Fibroblast of lung (primary cell): ENCODE measurements at regions not wholly inside any gene's neighbourhood (a gene's known extent, or its start where the extent isn't known, plus 50 kb on each side); places are given as distances from the start of the nearest gene placed in this dataset.

Source experiments
- DNase-seq, 2 donors: peaks; one replicate each; pipeline versions ENCODE4 v3.0.0 to v3.0.0-alpha.2; 2010; ENCODE audit warnings: low read depth in 2 of 2
- H2AFZ ChIP-seq: 2 replicates; pipeline ENCODE4 v1.5.1; 2012; ENCODE audit warnings: low read length, control low read depth, inconsistent platforms
- H3K27ac ChIP-seq: 2 replicates; pipeline ENCODE4 v1.5.1; 2011; ENCODE audit warnings: low read length, control low read depth; ENCODE audit not compliant: insufficient read depth
- H3K27me3 ChIP-seq: 2 replicates; pipeline ENCODE4 v1.5.1; 2011; ENCODE audit warnings: mild to moderate bottlenecking, low read length; ENCODE audit not compliant: control insufficient read depth, insufficient read depth
- H3K36me3 ChIP-seq: 2 replicates; pipeline ENCODE4 v1.5.1; 2011; ENCODE audit warnings: low read length; ENCODE audit not compliant: control insufficient read depth, insufficient read depth
- H3K4me1 ChIP-seq: 2 replicates; pipeline ENCODE4 v1.5.1; 2011; ENCODE audit warnings: low read length; ENCODE audit not compliant: control insufficient read depth, insufficient read depth; ENCODE audit errors: extremely low read depth
- H3K4me2 ChIP-seq: 2 replicates; pipeline ENCODE4 v1.5.1; 2011; ENCODE audit warnings: low read length, control low read depth; ENCODE audit not compliant: insufficient read depth; ENCODE audit errors: extremely low read depth
- H3K4me3 ChIP-seq, 4 experiments: fragments of 200-600 bp in 1 of 4; sonication (generic) in 1 of 4; replicated peaks in 1 of 4; 2 replicates each; pipeline ENCODE4 v1.5.1; 2011 to 2016; ENCODE audit warnings: low read length in 4 of 4, low read depth in 3 of 4, mild to moderate bottlenecking in 3 of 4, control low read depth in 2 of 4, inconsistent platforms in 1 of 4, mixed read lengths in 1 of 4; ENCODE audit not compliant: insufficient read depth in 1 of 4; ENCODE audit errors: control extremely low read depth in 1 of 4
- H3K79me2 ChIP-seq: 2 replicates; pipeline ENCODE4 v1.5.1; 2012; ENCODE audit warnings: mild to moderate bottlenecking, low read length, inconsistent platforms; ENCODE audit not compliant: control insufficient read depth, insufficient read depth
- H3K9ac ChIP-seq: 2 replicates; pipeline ENCODE4 v1.5.1; 2011; ENCODE audit warnings: mild to moderate bottlenecking, low read length, control low read depth; ENCODE audit not compliant: insufficient read depth
- H3K9me3 ChIP-seq: 2 replicates; pipeline ENCODE4 v1.5.1; 2012; ENCODE audit warnings: low read depth, low read length; ENCODE audit not compliant: control insufficient read depth, insufficient read depth
- H4K20me1 ChIP-seq: 2 replicates; pipeline ENCODE4 v1.5.1; 2011; ENCODE audit warnings: low read length; ENCODE audit not compliant: control insufficient read depth, insufficient read depth; ENCODE audit errors: extremely low read depth
- EZH2 ChIP-seq: IDR thresholded peaks from 2 replicates; pipeline ENCODE4 v1.5.1; 2012; ENCODE audit warnings: low read length, control low read depth, mild to moderate bottlenecking; ENCODE audit errors: missing control alignments
- TF ChIP-seq, protein P1 (sequence below), 2 donors: IDR thresholded peaks in 1 of 2; conservative IDR thresholded peaks in 1 of 2; 1 replicate in 1 of 2; 2 replicates in 1 of 2; pipeline ENCODE4 v1.5.1; 2011 to 2012; ENCODE audit warnings: low read length in 2 of 2, control low read depth in 1 of 2, inconsistent platforms in 1 of 2, low read depth in 1 of 2, mild to moderate bottlenecking in 1 of 2

DNA sequence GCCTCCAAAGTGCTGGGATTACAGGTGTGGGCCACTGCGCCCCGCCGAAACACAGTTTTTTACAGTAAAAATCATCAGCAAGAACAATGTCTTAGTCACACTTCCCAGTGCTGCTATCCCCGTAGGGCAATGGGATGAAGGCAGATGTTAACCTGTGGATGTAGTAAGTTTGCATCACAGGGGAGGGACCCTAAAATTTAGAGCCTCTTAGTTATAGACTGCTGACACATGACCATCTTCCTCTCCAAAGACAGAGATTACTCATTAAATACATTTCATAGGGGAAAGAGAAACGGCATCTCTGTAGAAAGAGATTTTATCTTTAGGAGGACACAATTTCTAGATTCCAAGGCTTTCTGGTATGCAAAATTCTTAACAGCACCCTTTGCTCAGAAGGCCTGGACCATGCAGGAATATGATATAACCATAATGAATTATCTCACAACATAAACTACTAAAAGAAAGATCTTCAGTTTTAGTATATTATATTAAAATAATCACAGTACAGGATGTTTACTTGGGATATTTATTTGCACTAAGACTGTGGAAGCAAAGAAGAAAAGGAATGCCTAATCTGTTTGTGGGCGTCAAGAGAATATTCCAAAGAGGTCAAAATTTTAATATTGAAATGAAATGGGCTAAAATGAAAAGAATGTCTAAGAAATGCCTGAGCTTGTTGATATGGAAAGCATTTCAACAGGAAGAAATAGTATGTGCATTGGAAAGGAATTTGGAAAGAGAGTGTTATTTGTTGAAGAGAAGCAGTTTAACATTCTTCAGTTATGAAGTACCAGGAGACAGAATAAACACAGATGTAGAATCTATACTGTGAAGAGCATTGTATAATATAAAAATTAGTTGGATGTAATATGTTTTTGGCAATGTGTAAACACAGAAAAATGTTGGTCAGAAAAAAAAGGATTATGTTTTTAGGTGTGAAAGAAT lies 1228.3 kb upstream of the CHAC2 start:
- no peaks in the 10 kb centered on the region for H3K27me3 ChIP-seq
- no peaks in the 10 kb centered on the region for H4K20me1 ChIP-seq
- no peak overlapping the region for H3K4me3 ChIP-seq
- peak overlapping the region; percentile 34 for H3K27ac ChIP-seq
- no peaks in the 10 kb centered on the region for H3K79me2 ChIP-seq
- no peak for TF ChIP-seq EZH2
- TF ChIP-seq, protein P1, sequence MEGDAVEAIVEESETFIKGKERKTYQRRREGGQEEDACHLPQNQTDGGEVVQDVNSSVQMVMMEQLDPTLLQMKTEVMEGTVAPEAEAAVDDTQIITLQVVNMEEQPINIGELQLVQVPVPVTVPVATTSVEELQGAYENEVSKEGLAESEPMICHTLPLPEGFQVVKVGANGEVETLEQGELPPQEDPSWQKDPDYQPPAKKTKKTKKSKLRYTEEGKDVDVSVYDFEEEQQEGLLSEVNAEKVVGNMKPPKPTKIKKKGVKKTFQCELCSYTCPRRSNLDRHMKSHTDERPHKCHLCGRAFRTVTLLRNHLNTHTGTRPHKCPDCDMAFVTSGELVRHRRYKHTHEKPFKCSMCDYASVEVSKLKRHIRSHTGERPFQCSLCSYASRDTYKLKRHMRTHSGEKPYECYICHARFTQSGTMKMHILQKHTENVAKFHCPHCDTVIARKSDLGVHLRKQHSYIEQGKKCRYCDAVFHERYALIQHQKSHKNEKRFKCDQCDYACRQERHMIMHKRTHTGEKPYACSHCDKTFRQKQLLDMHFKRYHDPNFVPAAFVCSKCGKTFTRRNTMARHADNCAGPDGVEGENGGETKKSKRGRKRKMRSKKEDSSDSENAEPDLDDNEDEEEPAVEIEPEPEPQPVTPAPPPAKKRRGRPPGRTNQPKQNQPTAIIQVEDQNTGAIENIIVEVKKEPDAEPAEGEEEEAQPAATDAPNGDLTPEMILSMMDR (conservative IDR thresholded peaks at IDR 0.05 in 1 of 2, IDR thresholded peaks at IDR 0.05 in 1 of 2; ENCODE audit: low read depth in 1 of 2, low read length in 2 of 2): no peak
- no peak overlapping the region for H2AFZ ChIP-seq
- no peak overlapping the region for H3K9ac ChIP-seq
- no peaks in the 10 kb centered on the region for H3K4me1 ChIP-seq
- DNase-seq: peak in 1 of 2 donors; percentile 42
- H3K4me2 ChIP-seq: no peak overlapping the region
- H3K36me3 ChIP-seq: no peaks in the 10 kb centered on the region
- H3K9me3 ChIP-seq: no peaks in the 10 kb centered on the region

DNA sequence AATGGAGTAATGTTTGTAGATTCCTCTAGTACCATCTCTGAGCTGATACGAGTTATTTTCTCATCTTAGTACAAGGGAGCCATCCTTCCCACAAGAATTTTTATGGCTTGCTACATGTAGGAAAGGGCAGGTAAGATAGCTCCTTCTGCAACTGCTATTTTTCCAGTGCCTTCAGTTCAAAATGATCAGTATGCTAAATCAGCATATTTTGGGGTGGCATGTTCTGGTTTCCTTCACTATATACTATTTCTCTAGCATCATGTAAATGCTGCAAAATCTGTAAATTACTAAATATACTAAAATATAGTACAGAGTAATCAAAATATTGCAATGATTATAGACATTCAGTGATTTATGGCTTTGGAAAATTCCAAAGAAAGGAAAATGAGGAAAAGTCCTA lies 1230.0 kb upstream of the CHAC2 start:
- no peaks in the 10 kb centered on the region for H4K20me1 ChIP-seq
- TF ChIP-seq EZH2: no peak
- TF ChIP-seq, protein P1 (conservative IDR thresholded peaks at IDR 0.05 in 1 of 2, IDR thresholded peaks at IDR 0.05 in 1 of 2; ENCODE audit: low read depth in 1 of 2, low read length in 2 of 2): no peak
- no peak overlapping the region for H2AFZ ChIP-seq
- no peaks in the 10 kb centered on the region for H3K36me3 ChIP-seq
- H3K4me3 ChIP-seq: no peak overlapping the region
- no peak for DNase-seq
- H3K9me3 ChIP-seq: no peaks in the 10 kb centered on the region
- no peaks in the 10 kb centered on the region for H3K4me1 ChIP-seq
- no peaks in the 10 kb centered on the region for H3K79me2 ChIP-seq
- H3K9ac ChIP-seq: no peak overlapping the region
- H3K4me2 ChIP-seq: no peak overlapping the region
- H3K27me3 ChIP-seq: no peaks in the 10 kb centered on the region
- no peak overlapping the region for H3K27ac ChIP-seq

DNA sequence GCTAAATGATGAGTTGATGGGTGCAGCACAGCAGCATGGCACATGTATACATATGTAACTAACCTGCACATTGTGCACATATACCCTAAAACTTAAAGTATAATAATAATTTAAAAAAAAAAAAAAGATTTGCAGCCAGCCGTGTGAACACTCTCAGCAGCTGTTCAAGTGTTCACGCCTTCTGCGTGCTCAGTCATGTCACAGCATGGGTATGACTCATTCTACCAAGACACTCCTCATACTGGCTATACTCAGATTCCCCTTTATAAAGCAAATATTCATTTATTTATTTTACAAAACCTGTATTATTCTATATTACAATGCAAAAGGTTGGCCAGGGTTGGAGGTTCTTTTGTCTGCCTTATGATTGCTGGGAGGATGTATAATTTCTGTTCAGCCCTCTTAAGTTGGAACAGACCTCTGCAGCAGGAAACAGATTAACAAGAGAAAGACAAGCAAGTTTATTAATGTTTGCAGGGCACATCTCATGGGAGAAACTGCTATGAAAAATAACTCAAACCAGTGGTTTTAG lies 1230.6 kb upstream of the CHAC2 start:
- no peaks in the 10 kb centered on the region for H3K27me3 ChIP-seq
- no peaks in the 10 kb centered on the region for H4K20me1 ChIP-seq
- TF ChIP-seq EZH2: no peak
- TF ChIP-seq, protein P1 (conservative IDR thresholded peaks at IDR 0.05 in 1 of 2, IDR thresholded peaks at IDR 0.05 in 1 of 2; ENCODE audit: low read depth in 1 of 2, low read length in 2 of 2): no peak
- no peaks in the 10 kb centered on the region for H3K36me3 ChIP-seq
- H3K9me3 ChIP-seq: no peaks in the 10 kb centered on the region
- no peaks in the 10 kb centered on the region for H3K4me1 ChIP-seq
- H3K4me2 ChIP-seq: no peak overlapping the region
- no peak overlapping the region for H3K27ac ChIP-seq
- peak in 1 of 2 donors; percentile 68 for DNase-seq
- no peak overlapping the region for H3K4me3 ChIP-seq
- H3K9ac ChIP-seq: no peak overlapping the region
- no peaks in the 10 kb centered on the region for H3K79me2 ChIP-seq
- no peak overlapping the region for H2AFZ ChIP-seq
